Neuronal stem cell (in vitro differentiated cells): ENCODE measurements at regions not wholly inside any gene's neighbourhood (a gene's known extent, or its start where the extent isn't known, plus 50 kb on each side); places are given as distances from the start of the nearest gene placed in this dataset.
A peak's percentile ranks its signal among the peaks of the same experiment; 100 is the strongest.

Experiments used
- DNase-seq: peaks from one replicate; pipeline ENCODE4 v3.0.0-alpha.2; 2013; ENCODE audit warnings: low spot score
- H2AFZ ChIP-seq: one replicate; pipeline ENCODE4 v1.6.1; 2013; ENCODE audit warnings: mild to moderate bottlenecking, low read length, inconsistent platforms
- H2AK5ac ChIP-seq: 2 replicates; pipeline ENCODE4 v1.6.1; 2013; ENCODE audit warnings: low read depth, mild to moderate bottlenecking, inconsistent platforms, low read length, moderate library complexity, mixed read lengths
- H2BK120ac ChIP-seq: 2 replicates; pipeline ENCODE4 v1.6.1; 2013; ENCODE audit warnings: low read depth, mild to moderate bottlenecking, inconsistent platforms, low read length, moderate library complexity, mixed read lengths
- H2BK12ac ChIP-seq: one replicate; pipeline ENCODE4 v1.6.1; 2013; ENCODE audit warnings: low read length, inconsistent platforms
- H2BK15ac ChIP-seq: 2 replicates; pipeline ENCODE4 v1.6.1; 2013; ENCODE audit warnings: mild to moderate bottlenecking, low read length, inconsistent platforms, mixed read lengths
- H2BK5ac ChIP-seq: one replicate; pipeline ENCODE4 v1.6.1; 2013; ENCODE audit warnings: inconsistent platforms, mild to moderate bottlenecking, low read length, moderate library complexity
- H3K14ac ChIP-seq: one replicate; pipeline ENCODE4 v1.6.1; 2013; ENCODE audit warnings: low read length, inconsistent platforms
- H3K18ac ChIP-seq: 2 replicates; pipeline ENCODE4 v1.6.1; 2013; ENCODE audit warnings: low read length, inconsistent platforms
- H3K23ac ChIP-seq: 2 replicates; pipeline ENCODE4 v1.6.1; 2013; ENCODE audit warnings: low read depth, mild to moderate bottlenecking, mixed read lengths, low read length, inconsistent platforms; ENCODE audit not compliant: poor library complexity
- H3K27ac ChIP-seq: replicated peaks from 3 replicates; pipeline ENCODE4 v1.5.1; 2013; ENCODE audit warnings: low read length, inconsistent platforms
- H3K27me3 ChIP-seq, 3 experiments: 2 replicates each; pipeline ENCODE4 v1.6.1; 2013; ENCODE audit warnings: low read length in 3 of 3, mild to moderate bottlenecking in 2 of 3, inconsistent platforms in 1 of 3, low read depth in 1 of 3, mixed read lengths in 1 of 3, moderate library complexity in 1 of 3; ENCODE audit not compliant: control insufficient read depth in 3 of 3, insufficient read depth in 3 of 3
- H3K36me3 ChIP-seq, 2 donors: replicated peaks in 1 of 2; 2 replicates each; pipeline ENCODE4 v1.6.1; 2013; ENCODE audit warnings: low read length in 2 of 2; ENCODE audit not compliant: control insufficient read depth in 2 of 2, insufficient read depth in 2 of 2
- H3K4ac ChIP-seq: 2 replicates; pipeline ENCODE4 v1.6.1; 2013; ENCODE audit warnings: inconsistent platforms, mild to moderate bottlenecking, low read length, moderate library complexity
- H3K4me1 ChIP-seq, 2 donors: 1 replicate in 1 of 2; 2 replicates in 1 of 2; pipeline ENCODE4 v1.6.1; 2013; ENCODE audit warnings: low read length in 2 of 2, low read depth in 1 of 2; ENCODE audit not compliant: control insufficient read depth in 2 of 2, insufficient read depth in 1 of 2
- H3K4me2 ChIP-seq: one replicate; pipeline ENCODE4 v1.6.1; 2013; ENCODE audit warnings: mild to moderate bottlenecking, low read length, inconsistent platforms; ENCODE audit not compliant: insufficient read depth, poor library complexity, severe bottlenecking
- H3K4me3 ChIP-seq, 2 donors: 2 replicates each; pipeline ENCODE4 v1.5.1; 2013; ENCODE audit warnings: low read length in 2 of 2, mild to moderate bottlenecking in 2 of 2, inconsistent platforms in 1 of 2, moderate library complexity in 1 of 2
- H3K79me1 ChIP-seq: one replicate; pipeline ENCODE4 v1.6.1; 2013; ENCODE audit warnings: low read depth, mild to moderate bottlenecking, inconsistent platforms, low read length, moderate library complexity
- H3K9ac ChIP-seq: one replicate; pipeline ENCODE4 v1.6.1; 2013; ENCODE audit warnings: mild to moderate bottlenecking, low read depth, low read length, inconsistent platforms; ENCODE audit not compliant: poor library complexity
- H3K9me3 ChIP-seq, 2 donors: replicated peaks in 1 of 2; 2 replicates each; pipeline versions ENCODE3 to v1.6.1; 2013; ENCODE audit warnings: low read length in 2 of 2, mild to moderate bottlenecking in 2 of 2, inconsistent platforms in 1 of 2, low read depth in 1 of 2, mixed read lengths in 1 of 2, moderate library complexity in 1 of 2; ENCODE audit not compliant: control insufficient read depth in 2 of 2, insufficient read depth in 1 of 2
- H4K8ac ChIP-seq: one replicate; pipeline ENCODE4 v1.6.1; 2013; ENCODE audit warnings: low read depth, mild to moderate bottlenecking, inconsistent platforms, low read length, moderate library complexity
- H4K91ac ChIP-seq: one replicate; pipeline ENCODE4 v1.6.1; 2013; ENCODE audit warnings: low read length, low read depth, mild to moderate bottlenecking, inconsistent platforms; ENCODE audit not compliant: poor library complexity
- WGBS, 2 donors: extraction: QIAGEN DNeasy Blood & Tissue Kit; methylation state at CpG; one replicate each; pipeline ENCODE4 v1.1.7; 2013; ENCODE audit warnings: missing lambda C conversion rate in 2 of 2, mixed read lengths in 1 of 2; ENCODE audit not compliant: insufficient read length in 2 of 2, insufficient replicate concordance in 1 of 2; ENCODE audit errors: extremely low coverage in 2 of 2; 5-methylcytosine and 5-hydroxymethylcytosine counted together

DNA sequence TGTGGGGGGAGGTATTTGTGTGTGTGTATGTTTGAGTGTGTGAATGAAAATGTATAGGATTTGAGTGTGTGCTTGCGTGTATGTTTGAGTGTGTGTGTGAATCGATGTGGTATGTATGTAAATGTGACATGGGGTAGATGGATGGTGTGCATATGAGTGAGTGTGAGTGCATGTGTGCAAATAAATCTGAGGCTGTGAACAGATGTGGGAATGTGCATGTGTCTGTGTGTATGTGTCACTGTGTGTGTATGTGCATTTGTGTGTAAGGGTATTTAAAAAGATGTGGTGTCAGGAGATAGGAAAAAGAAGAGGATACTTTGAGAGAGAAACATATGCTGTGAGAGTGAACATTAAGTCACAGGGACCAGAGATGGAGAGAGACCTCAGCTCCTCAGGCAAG, 539.6 kb downstream of the MED13L start:
- Histone ChIP-seq H3K9me3 (no peaks in the 10 kb centered on the region), H3K4ac (no peak overlapping the region), H3K36me3 (no peaks in the 10 kb centered on the region), H3K4me1 (peaks cover 0 to 4% of the 10 kb centered on the region in 2 donors), H2BK15ac (no peak overlapping the region), H3K23ac (no peak overlapping the region), H2BK5ac (no peak overlapping the region), H3K9ac (peak overlapping the region; percentile 12), H3K14ac (no peak overlapping the region), H4K91ac (no peak overlapping the region), H3K27ac (no peak overlapping the region), H2AK5ac (no peak overlapping the region), H2AFZ (no peak overlapping the region), H2BK120ac (no peak overlapping the region), H3K4me2 (no peak overlapping the region), H3K27me3 (no peaks in the 10 kb centered on the region), H3K4me3 (no peak overlapping the region), H3K79me1 (no peaks in the 10 kb centered on the region), H4K8ac (no peak overlapping the region), H2BK12ac (no peak overlapping the region), H3K18ac (no peak overlapping the region)
- no peak for DNase-seq
- WGBS, 2 donors: 100% methylated on average over 2 of the region's 2 CpGs; no CpG with 5 or more reads in 1 of the 2 donors

DNA sequence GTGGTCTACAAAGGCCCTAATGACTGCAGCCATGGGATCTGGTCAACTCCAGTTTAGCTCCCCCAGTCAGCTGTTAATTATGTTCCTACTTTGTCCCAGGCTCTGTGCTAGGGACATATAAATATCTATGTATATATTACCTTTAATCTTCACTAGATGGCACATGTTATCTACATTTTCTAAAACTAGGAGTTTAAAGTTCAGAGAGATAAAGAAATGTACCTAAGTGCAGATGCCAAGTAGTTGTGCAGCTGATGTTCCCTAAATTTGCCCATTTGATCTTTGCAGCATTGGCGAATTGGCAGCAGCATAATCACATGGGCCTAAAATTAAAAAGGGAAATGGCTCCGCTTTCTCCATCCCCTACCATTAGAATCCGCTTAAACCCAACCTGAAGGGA, 541.1 kb downstream of the MED13L start:
- Histone ChIP-seq H3K4me1 (peaks cover 0 to 4% of the 10 kb centered on the region in 2 donors), H2BK12ac (no peak overlapping the region), H3K14ac (no peak overlapping the region), H3K27ac (no peak overlapping the region), H4K8ac (no peak overlapping the region), H2BK5ac (no peak overlapping the region), H2AFZ (no peak overlapping the region), H3K79me1 (no peaks in the 10 kb centered on the region), H3K9me3 (no peaks in the 10 kb centered on the region), H4K91ac (no peak overlapping the region), H2BK15ac (no peak overlapping the region), H3K27me3 (no peaks in the 10 kb centered on the region), H3K4ac (no peak overlapping the region), H2AK5ac (no peak overlapping the region), H3K36me3 (no peaks in the 10 kb centered on the region), H2BK120ac (no peak overlapping the region), H3K4me2 (no peak overlapping the region), H3K18ac (no peak overlapping the region), H3K23ac (no peak overlapping the region), H3K4me3 (no peak overlapping the region), H3K9ac (no peak overlapping the region)
- DNase-seq: no peak
- no CpG with 5 or more reads among the region's 3 CpGs for WGBS, 2 donors

DNA sequence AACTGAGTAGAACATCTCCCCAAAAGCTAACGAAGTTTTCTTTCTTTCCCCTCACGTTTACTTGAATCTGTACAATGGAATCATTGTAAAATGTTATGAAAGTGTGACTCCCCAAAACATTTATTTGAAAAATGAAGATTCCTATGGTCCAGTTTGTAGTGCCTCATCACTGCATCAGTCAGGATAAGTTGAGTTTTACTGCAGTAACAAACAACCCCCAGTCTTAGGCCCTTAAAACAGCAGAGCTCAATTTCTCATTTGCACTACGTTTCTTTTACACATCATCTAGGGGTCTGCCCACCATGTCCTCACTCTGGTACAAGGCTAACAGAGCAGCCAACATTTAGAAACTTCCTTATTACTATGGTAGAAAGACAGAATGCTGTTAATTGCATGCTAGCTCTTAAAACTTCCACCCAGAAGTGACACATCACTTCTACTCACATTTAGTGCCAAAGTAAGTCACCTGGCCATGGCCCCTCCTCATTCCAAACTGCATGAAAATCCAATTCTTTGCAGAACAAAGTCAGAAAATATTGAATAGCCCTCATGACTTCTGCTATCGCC, 546.4 kb downstream of the MED13L start:
- Histone ChIP-seq H3K27ac (no peak overlapping the region), H2AFZ (no peak overlapping the region), H3K9me3 (no peaks in the 10 kb centered on the region), H2BK120ac (no peak overlapping the region), H3K4ac (no peak overlapping the region), H2BK5ac (no peak overlapping the region), H3K18ac (no peak overlapping the region), H3K14ac (no peak overlapping the region), H3K9ac (no peak overlapping the region), H3K4me3 (no peak overlapping the region), H3K4me1 (peaks cover 0 to 1% of the 10 kb centered on the region in 2 donors), H3K23ac (no peak overlapping the region), H2AK5ac (no peak overlapping the region), H2BK15ac (no peak overlapping the region), H3K4me2 (no peak overlapping the region), H2BK12ac (no peak overlapping the region), H3K36me3 (no peaks in the 10 kb centered on the region), H3K27me3 (no peaks in the 10 kb centered on the region), H3K79me1 (no peaks in the 10 kb centered on the region), H4K8ac (no peak overlapping the region), H4K91ac (no peak overlapping the region)
- no peak for DNase-seq
- no CpG with 5 or more reads among the region's 4 CpGs for WGBS, 2 donors

DNA sequence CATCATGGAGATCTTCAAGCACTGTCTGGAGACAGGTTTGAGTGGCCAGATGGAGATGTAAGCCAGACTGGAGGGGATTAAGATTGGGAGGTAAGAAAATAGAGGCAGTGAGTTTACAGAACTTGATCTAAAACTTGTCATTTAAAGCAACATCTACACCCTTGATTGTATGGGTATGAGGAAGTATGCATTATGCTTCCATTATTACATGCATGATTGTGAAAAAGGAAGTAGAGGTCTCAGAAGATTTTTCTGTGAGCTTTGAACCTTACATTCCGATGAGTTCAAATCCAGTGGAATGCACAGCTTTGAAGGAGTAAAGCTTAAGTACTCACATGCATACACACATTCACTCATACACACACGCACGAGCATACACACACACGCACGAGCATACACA, 550.8 kb downstream of the MED13L start:
- H3K14ac ChIP-seq: no peak overlapping the region
- H3K4ac ChIP-seq: no peak overlapping the region
- H2BK15ac ChIP-seq: no peak overlapping the region
- H2AK5ac ChIP-seq: no peak overlapping the region
- WGBS, 2 donors: no CpG with 5 or more reads among the region's 5 CpGs
- no peak overlapping the region for H3K23ac ChIP-seq
- no peaks in the 10 kb centered on the region for H3K36me3 ChIP-seq
- H3K9me3 ChIP-seq: no peaks in the 10 kb centered on the region
- H3K27me3 ChIP-seq: no peaks in the 10 kb centered on the region
- peaks cover 0 to 1% of the 10 kb centered on the region in 2 donors for H3K4me1 ChIP-seq
- no peak overlapping the region for H2BK120ac ChIP-seq
- no peak overlapping the region for H2BK12ac ChIP-seq
- H3K9ac ChIP-seq: no peak overlapping the region
- no peak overlapping the region for H4K91ac ChIP-seq
- H2BK5ac ChIP-seq: no peak overlapping the region
- no peak overlapping the region for H2AFZ ChIP-seq
- H3K4me3 ChIP-seq: no peak overlapping the region
- H3K4me2 ChIP-seq: no peak overlapping the region
- no peak overlapping the region for H3K18ac ChIP-seq
- H4K8ac ChIP-seq: no peak overlapping the region
- H3K79me1 ChIP-seq: no peaks in the 10 kb centered on the region
- no peak overlapping the region for H3K27ac ChIP-seq
- DNase-seq: no peak
